ENCODE measurements at regions not wholly inside any gene's neighbourhood (a gene's known extent, or its start where the extent isn't known, plus 50 kb on each side); places are given as distances from the start of the nearest gene placed in this dataset.

GRCh38 chr6:117075218-117075617 lies 190.1 kb upstream of the VGLL2 start:
- Histone ChIP-seq H3K36me3 (ENCODE audit: low read depth) (no peaks in the 10 kb centered on the region), H3K27ac (ENCODE audit: poor library complexity, severe bottlenecking) (no peak overlapping the region), H3K4me1 (ENCODE audit: insufficient read depth, poor library complexity, severe bottlenecking) (no peaks in the 10 kb centered on the region), H3K4me3 (ENCODE audit: severe bottlenecking) (no peak overlapping the region), H3K27me3 (ENCODE audit: insufficient read depth, poor library complexity, severe bottlenecking) (no peaks in the 10 kb centered on the region), H3K9me3 (ENCODE audit: severe bottlenecking) (no peaks in the 10 kb centered on the region)
- DNase-seq (ENCODE audit: low spot score) (no peak), ATAC-seq (ENCODE audit: low read depth) (no peak)
- TF ChIP-seq CTCF (IDR thresholded peaks at IDR 0.05; ENCODE audit: poor library complexity, severe bottlenecking) = no peak

DNA sequence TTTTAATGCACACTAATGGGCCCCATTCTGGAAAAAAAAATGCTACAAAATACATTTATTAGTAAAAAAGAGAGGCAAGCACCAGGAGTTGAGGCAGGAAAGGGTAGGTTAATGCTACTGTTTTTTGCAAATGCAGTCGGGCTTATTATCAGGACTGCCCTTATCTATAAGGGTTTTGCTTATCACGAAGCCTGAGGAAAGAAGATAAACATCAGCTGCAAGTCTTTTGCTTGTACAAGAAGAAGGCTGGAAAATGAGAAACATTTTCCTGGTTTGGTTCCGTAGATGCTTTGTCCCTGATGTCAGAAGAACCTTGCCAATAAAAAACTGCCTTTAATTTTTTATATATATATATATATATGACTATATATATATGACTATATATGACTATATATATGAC lies 189.3 kb upstream of the VGLL2 start:
- Histone ChIP-seq H3K4me3 (ENCODE audit: severe bottlenecking) (no peak overlapping the region), H3K9me3 (ENCODE audit: severe bottlenecking) (no peaks in the 10 kb centered on the region), H3K27me3 (ENCODE audit: insufficient read depth, poor library complexity, severe bottlenecking) (no peaks in the 10 kb centered on the region), H3K36me3 (ENCODE audit: low read depth) (no peaks in the 10 kb centered on the region), H3K27ac (ENCODE audit: poor library complexity, severe bottlenecking) (no peak overlapping the region), H3K4me1 (ENCODE audit: insufficient read depth, poor library complexity, severe bottlenecking) (no peaks in the 10 kb centered on the region)
- TF ChIP-seq CTCF (IDR thresholded peaks at IDR 0.05; ENCODE audit: poor library complexity, severe bottlenecking) = no peak
- DNase-seq (ENCODE audit: low spot score) (no peak), ATAC-seq (ENCODE audit: low read depth) (no peak)

- Histone ChIP-seq H3K4me1 (ENCODE audit: insufficient read depth, poor library complexity, severe bottlenecking) (no peaks in the 10 kb centered on the region), H3K36me3 (ENCODE audit: low read depth) (no peaks in the 10 kb centered on the region), H3K4me3 (ENCODE audit: severe bottlenecking) (no peak overlapping the region), H3K9me3 (ENCODE audit: severe bottlenecking) (no peaks in the 10 kb centered on the region), H3K27me3 (ENCODE audit: insufficient read depth, poor library complexity, severe bottlenecking) (no peaks in the 10 kb centered on the region), H3K27ac (ENCODE audit: poor library complexity, severe bottlenecking) (no peak overlapping the region)
- no peak for TF ChIP-seq CTCF (IDR thresholded peaks at IDR 0.05; ENCODE audit: poor library complexity, severe bottlenecking)
- ATAC-seq (ENCODE audit: low read depth) (no peak), DNase-seq (ENCODE audit: low spot score) (no peak)
Measured at GRCh38 chr6:117077300-117077699, 188.1 kb upstream of the VGLL2 start.

GRCh38 chr6:117078624-117079023 lies 186.7 kb upstream of the VGLL2 start:
- no peaks in the 10 kb centered on the region for H3K9me3 ChIP-seq (ENCODE audit: severe bottlenecking)
- H3K27me3 ChIP-seq (ENCODE audit: insufficient read depth, poor library complexity, severe bottlenecking) = no peaks in the 10 kb centered on the region
- H3K4me3 ChIP-seq (ENCODE audit: severe bottlenecking) = no peak overlapping the region
- no peak overlapping the region for H3K27ac ChIP-seq (ENCODE audit: poor library complexity, severe bottlenecking)
- no peaks in the 10 kb centered on the region for H3K36me3 ChIP-seq (ENCODE audit: low read depth)
- ATAC-seq (ENCODE audit: low read depth) = no peak
- no peaks in the 10 kb centered on the region for H3K4me1 ChIP-seq (ENCODE audit: insufficient read depth, poor library complexity, severe bottlenecking)
- no peak for TF ChIP-seq CTCF (IDR thresholded peaks at IDR 0.05; ENCODE audit: poor library complexity, severe bottlenecking)
- DNase-seq (ENCODE audit: low spot score) = no peak

- Histone ChIP-seq H3K4me3 (ENCODE audit: severe bottlenecking) (no peak overlapping the region), H3K4me1 (ENCODE audit: insufficient read depth, poor library complexity, severe bottlenecking) (no peaks in the 10 kb centered on the region), H3K9me3 (ENCODE audit: severe bottlenecking) (no peaks in the 10 kb centered on the region), H3K27ac (ENCODE audit: poor library complexity, severe bottlenecking) (no peak overlapping the region), H3K36me3 (ENCODE audit: low read depth) (no peaks in the 10 kb centered on the region), H3K27me3 (ENCODE audit: insufficient read depth, poor library complexity, severe bottlenecking) (no peaks in the 10 kb centered on the region)
- ATAC-seq (ENCODE audit: low read depth) (no peak), DNase-seq (ENCODE audit: low spot score) (no peak)
- no peak for TF ChIP-seq CTCF (IDR thresholded peaks at IDR 0.05; ENCODE audit: poor library complexity, severe bottlenecking)
Measured at GRCh38 chr6:117079951-117080350, 185.4 kb upstream of the VGLL2 start.

Measured in RWPE2 (cell line).